Left ventricle myocardium inferior (tissue), 1 donor: ENCODE measurements at regions not wholly inside any gene's neighbourhood (a gene's known extent, or its start where the extent isn't known, plus 50 kb on each side); places are given as distances from the start of the nearest gene placed in this dataset.

ENCODE experiments used
- DNase-seq: peaks from one replicate; pipeline ENCODE4 v3.0.0-alpha.2; 2020
- H3K27ac ChIP-seq: fragments of 200-600 bp; replicated peaks from 2 replicates; pipeline ENCODE4 v1.8.0; 2021
- H3K27me3 ChIP-seq: fragments of 200-600 bp; 2 replicates; pipeline ENCODE4 v1.8.0; 2021; ENCODE audit warnings: low read depth
- H3K36me3 ChIP-seq: fragments of 200-600 bp; 2 replicates; pipeline ENCODE4 v1.8.0; 2021
- H3K4me1 ChIP-seq: fragments of 200-600 bp; 2 replicates; pipeline ENCODE4 v1.8.0; 2021
- H3K4me3 ChIP-seq: fragments of 200-600 bp; 2 replicates; pipeline ENCODE4 v1.8.0; 2021; ENCODE audit warnings: mild to moderate bottlenecking, moderate library complexity
- H3K9me3 ChIP-seq: fragments of 200-600 bp; replicated peaks from 2 replicates; pipeline ENCODE4 v1.8.0; 2021
- CTCF ChIP-seq: fragments of 200-600 bp; IDR thresholded peaks from 2 replicates; pipeline ENCODE4 v1.8.0; 2021; ENCODE audit warnings: antibody characterized with exemption, mild to moderate bottlenecking, borderline replicate concordance
- intact Hi-C: fragments of 100-400 bp; cut with micrococcal nuclease; formaldehyde crosslinking; loops from one replicate; pipeline ENCODE4 v1.11.0; 2022
- donor health status: DM: no; HTN: yes; CAD: no; lungs with severe emphysema.

- no peak for DNase-seq
- H3K36me3 ChIP-seq: no peaks in the 10 kb centered on the region
- no peaks in the 10 kb centered on the region for H3K27me3 ChIP-seq
- H3K27ac ChIP-seq: no peak overlapping the region
- peaks cover 4% of the 10 kb centered on the region for H3K4me1 ChIP-seq
- intact Hi-C loops: loop anchor here (5.0 kb wide), 1 partner anchor 424 kb away; no protein-coding TSS in a partner anchor
- peak; percentile 92 for TF ChIP-seq CTCF
- no peaks in the 10 kb centered on the region for H3K9me3 ChIP-seq
- H3K4me3 ChIP-seq: no peak overlapping the region
Measured at GRCh38 chr5:146965761-146966659, 87.5 kb upstream of the PPP2R2B start.

- Histone ChIP-seq H3K9me3 (no peaks in the 10 kb centered on the region), H3K4me3 (no peak overlapping the region), H3K36me3 (no peaks in the 10 kb centered on the region), H3K4me1 (peaks cover 4% of the 10 kb centered on the region), H3K27ac (no peak overlapping the region), H3K27me3 (peaks cover 4% of the 10 kb centered on the region)
- no peak for DNase-seq
- TF ChIP-seq CTCF: no peak
- intact Hi-C loops: loop anchor here (5.0 kb wide), 1 partner anchor 425 kb away; no protein-coding TSS in a partner anchor
Measured at GRCh38 chr5:146967646-146968045, 89.1 kb upstream of the PPP2R2B start.

GRCh38 chr5:146971401-146971800 is 92.8 kb upstream of the PPP2R2B start:
- intact Hi-C loops: no loop called here
- Histone ChIP-seq H3K4me3 (no peak overlapping the region), H3K36me3 (no peaks in the 10 kb centered on the region), H3K4me1 (no peaks in the 10 kb centered on the region), H3K9me3 (no peaks in the 10 kb centered on the region), H3K27ac (no peak overlapping the region), H3K27me3 (peaks cover 11% of the 10 kb centered on the region)
- DNase-seq: no peak
- TF ChIP-seq CTCF: no peak

GRCh38 chr5:146986469-146986868 is 107.9 kb upstream of the PPP2R2B start:
- H3K4me1 ChIP-seq: no peaks in the 10 kb centered on the region
- no peak overlapping the region for H3K27ac ChIP-seq
- H3K36me3 ChIP-seq: no peaks in the 10 kb centered on the region
- no peak for TF ChIP-seq CTCF
- intact Hi-C loops: no loop called here
- peaks cover 5% of the 10 kb centered on the region for H3K27me3 ChIP-seq
- no peak overlapping the region for H3K4me3 ChIP-seq
- no peak for DNase-seq
- H3K9me3 ChIP-seq: peaks cover 60% of the 10 kb centered on the region

GRCh38 chr5:146993876-146994530 is 115.4 kb upstream of the PPP2R2B start:
- Histone ChIP-seq H3K27ac (no peak overlapping the region), H3K4me3 (no peak overlapping the region), H3K36me3 (no peaks in the 10 kb centered on the region), H3K4me1 (no peaks in the 10 kb centered on the region), H3K9me3 (peaks cover 39% of the 10 kb centered on the region), H3K27me3 (no peaks in the 10 kb centered on the region)
- intact Hi-C loops: no loop called here
- TF ChIP-seq CTCF: no peak
- no peak for DNase-seq
